ENCODE measurements at regions not wholly inside any gene's neighbourhood (a gene's known extent, or its start where the extent isn't known, plus 50 kb on each side); places are given as distances from the start of the nearest gene placed in this dataset.

DNA sequence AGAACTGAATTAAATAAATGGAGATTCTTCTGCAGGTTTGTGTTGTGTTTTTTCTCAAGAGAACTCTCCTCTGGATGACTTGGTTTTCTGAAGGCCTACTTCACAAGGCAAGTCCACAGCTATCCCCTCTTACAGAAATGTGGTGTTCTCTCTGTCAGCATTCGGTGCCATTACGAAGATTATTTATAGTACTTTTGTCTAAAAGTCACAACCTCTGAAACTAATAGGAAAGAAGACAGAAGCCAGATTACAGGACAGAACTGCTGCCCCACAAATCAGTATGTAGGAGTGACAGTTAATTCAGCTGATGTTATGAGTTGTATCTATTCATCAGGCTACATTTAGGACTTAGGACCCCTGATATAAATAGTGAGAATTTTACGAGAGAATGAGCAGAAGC lies 413.5 kb downstream of the TMX3 start:
- TF ChIP-seq, protein P1, sequence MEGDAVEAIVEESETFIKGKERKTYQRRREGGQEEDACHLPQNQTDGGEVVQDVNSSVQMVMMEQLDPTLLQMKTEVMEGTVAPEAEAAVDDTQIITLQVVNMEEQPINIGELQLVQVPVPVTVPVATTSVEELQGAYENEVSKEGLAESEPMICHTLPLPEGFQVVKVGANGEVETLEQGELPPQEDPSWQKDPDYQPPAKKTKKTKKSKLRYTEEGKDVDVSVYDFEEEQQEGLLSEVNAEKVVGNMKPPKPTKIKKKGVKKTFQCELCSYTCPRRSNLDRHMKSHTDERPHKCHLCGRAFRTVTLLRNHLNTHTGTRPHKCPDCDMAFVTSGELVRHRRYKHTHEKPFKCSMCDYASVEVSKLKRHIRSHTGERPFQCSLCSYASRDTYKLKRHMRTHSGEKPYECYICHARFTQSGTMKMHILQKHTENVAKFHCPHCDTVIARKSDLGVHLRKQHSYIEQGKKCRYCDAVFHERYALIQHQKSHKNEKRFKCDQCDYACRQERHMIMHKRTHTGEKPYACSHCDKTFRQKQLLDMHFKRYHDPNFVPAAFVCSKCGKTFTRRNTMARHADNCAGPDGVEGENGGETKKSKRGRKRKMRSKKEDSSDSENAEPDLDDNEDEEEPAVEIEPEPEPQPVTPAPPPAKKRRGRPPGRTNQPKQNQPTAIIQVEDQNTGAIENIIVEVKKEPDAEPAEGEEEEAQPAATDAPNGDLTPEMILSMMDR (IDR thresholded peaks at IDR 0.05; ENCODE audit: insufficient read depth, low read length, severe bottlenecking): no peak
- H3K36me3 ChIP-seq (ENCODE audit: control insufficient read depth, insufficient read depth, low read length): no peaks in the 10 kb centered on the region
- no peak overlapping the region for H3K4me3 ChIP-seq (ENCODE audit: low read depth, low read length)
- no peak for DNase-seq (ENCODE audit: low read depth)
- FAIRE-seq: no peak
- no peaks in the 10 kb centered on the region for H3K27me3 ChIP-seq (ENCODE audit: control insufficient read depth, insufficient read depth, low read length)

DNA sequence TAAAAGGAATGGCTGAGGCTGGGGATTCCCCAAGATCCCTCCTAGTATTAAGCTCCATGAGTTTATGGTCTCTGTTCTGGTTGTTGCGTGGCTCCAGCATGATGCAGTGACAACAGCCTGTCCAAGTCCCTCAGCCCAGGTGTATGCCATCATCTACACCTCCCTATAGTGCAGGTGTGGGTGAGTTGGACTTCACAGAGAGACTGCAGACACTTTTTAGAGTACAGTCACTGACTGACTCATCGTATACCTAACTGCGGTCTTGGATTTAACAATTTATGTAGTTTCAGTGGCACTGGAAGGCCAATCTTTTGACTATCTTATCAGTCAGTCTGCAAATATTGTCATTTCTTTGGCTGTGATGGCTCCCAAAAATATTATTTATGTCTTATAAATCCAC lies 415.0 kb downstream of the TMX3 start:
- H3K4me3 ChIP-seq (ENCODE audit: low read depth, low read length): no peak overlapping the region
- no peaks in the 10 kb centered on the region for H3K27me3 ChIP-seq (ENCODE audit: control insufficient read depth, insufficient read depth, low read length)
- TF ChIP-seq, protein P1 (IDR thresholded peaks at IDR 0.05; ENCODE audit: insufficient read depth, low read length, severe bottlenecking): no peak
- DNase-seq (ENCODE audit: low read depth): peak; percentile 62
- no peaks in the 10 kb centered on the region for H3K36me3 ChIP-seq (ENCODE audit: control insufficient read depth, insufficient read depth, low read length)
- no peak for FAIRE-seq

DNA sequence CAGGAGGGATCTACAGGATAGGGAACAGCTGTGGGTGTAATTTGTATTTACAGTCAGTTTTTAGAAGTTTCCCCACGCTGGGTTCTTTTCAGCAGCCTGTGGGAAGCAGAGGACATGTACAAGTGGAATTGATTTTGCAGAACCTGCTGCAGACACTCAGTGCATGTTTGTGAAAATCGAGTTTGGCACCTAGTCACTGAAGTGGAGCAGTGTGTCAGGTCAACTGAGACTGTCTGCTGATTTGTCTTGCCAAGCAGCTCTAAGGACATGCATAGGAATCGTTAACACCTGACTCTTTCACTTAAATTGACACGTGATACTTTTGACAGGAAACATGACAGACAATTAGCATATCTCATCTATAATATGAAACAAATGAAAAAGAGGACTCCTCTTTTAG lies 416.6 kb downstream of the TMX3 start:
- Histone ChIP-seq H3K36me3 (ENCODE audit: control insufficient read depth, insufficient read depth, low read length) (no peaks in the 10 kb centered on the region), H3K4me3 (ENCODE audit: low read depth, low read length) (no peak overlapping the region), H3K27me3 (ENCODE audit: control insufficient read depth, insufficient read depth, low read length) (no peaks in the 10 kb centered on the region)
- TF ChIP-seq, protein P1 (IDR thresholded peaks at IDR 0.05; ENCODE audit: insufficient read depth, low read length, severe bottlenecking): no peak
- FAIRE-seq (no peak), DNase-seq (ENCODE audit: low read depth) (no peak)

DNA sequence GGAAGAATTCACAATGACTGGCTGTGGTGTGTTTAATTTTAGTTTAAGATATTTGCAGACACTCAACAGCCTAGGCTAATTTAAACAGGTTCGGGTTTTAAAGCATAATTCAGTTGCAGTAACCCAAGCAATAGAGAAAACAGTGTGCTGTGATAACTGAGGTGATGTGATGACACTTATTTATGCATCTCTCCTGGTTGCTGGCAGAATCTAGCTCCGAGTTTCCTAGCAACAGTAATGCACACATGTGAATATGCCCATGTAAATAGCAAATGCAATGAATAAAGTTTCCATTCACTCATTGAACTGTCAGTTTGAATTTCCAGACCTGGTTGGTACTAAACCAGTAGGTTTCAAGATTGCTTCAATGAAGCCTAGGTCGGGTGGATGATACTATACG lies 426.5 kb downstream of the TMX3 start:
- TF ChIP-seq, protein P1 (IDR thresholded peaks at IDR 0.05; ENCODE audit: insufficient read depth, low read length, severe bottlenecking): no peak
- FAIRE-seq (no peak), DNase-seq (ENCODE audit: low read depth) (no peak)
- H3K36me3 ChIP-seq (ENCODE audit: control insufficient read depth, insufficient read depth, low read length): no peaks in the 10 kb centered on the region
- no peaks in the 10 kb centered on the region for H3K27me3 ChIP-seq (ENCODE audit: control insufficient read depth, insufficient read depth, low read length)
- no peak overlapping the region for H3K4me3 ChIP-seq (ENCODE audit: low read depth, low read length)

DNA sequence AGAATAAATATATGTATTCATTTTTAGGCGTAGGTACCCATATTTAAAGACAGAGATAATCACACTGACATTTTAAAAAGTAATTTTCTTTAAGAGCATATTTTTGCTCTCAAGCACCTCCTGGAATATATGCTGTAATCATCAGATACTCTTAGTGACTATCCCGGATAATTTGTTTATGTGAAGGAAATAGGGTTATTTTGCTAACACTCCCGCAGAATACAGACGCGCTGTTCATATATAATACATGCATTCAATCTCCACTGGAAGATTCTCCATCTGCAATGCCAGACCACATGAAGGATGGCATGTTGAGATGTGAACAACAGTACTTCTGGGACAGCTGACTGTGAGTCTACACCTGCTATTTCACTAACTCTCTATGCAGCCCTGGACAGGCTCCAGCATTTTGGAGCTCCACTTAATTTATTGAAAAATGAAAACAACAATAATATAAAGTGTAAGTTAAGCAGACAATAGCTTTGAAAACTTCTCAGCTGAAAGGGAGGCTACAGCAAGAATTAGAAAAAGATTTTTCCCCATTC lies 430.6 kb downstream of the TMX3 start:
- FAIRE-seq: no peak
- TF ChIP-seq, protein P1 (IDR thresholded peaks at IDR 0.05; ENCODE audit: insufficient read depth, low read length, severe bottlenecking): no peak

DNA sequence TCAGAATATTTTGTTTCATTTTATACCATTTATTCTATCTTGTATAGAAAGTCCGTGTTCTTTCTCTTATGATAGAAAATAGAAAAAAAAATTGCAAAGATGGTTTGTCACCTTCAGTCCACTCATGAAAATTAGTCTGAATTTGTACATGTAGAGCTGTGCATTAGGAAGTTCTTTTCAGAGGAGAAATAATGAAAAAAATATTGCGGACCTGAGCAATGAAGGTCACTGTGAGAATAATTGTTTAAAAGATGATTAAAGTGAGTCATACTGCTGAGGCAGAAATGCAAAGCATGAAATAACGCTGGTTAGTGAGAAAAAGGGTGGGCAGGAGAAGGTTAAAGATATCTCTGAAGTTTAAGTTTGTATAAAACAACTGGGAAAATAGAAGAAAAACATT lies 431.1 kb downstream of the TMX3 start:
- TF ChIP-seq, protein P1 (IDR thresholded peaks at IDR 0.05; ENCODE audit: insufficient read depth, low read length, severe bottlenecking): no peak
- FAIRE-seq (no peak), DNase-seq (ENCODE audit: low read depth) (no peak)
- Histone ChIP-seq H3K27me3 (ENCODE audit: control insufficient read depth, insufficient read depth, low read length) (peaks cover under 1% of the 10 kb centered on the region), H3K36me3 (ENCODE audit: control insufficient read depth, insufficient read depth, low read length) (no peaks in the 10 kb centered on the region), H3K4me3 (ENCODE audit: low read depth, low read length) (no peak overlapping the region)

More for the DNA sequence above, 430.6 kb downstream of the TMX3 start:
- Histone ChIP-seq H3K36me3 (ENCODE audit: control insufficient read depth, insufficient read depth, low read length) (no peaks in the 10 kb centered on the region), H3K27me3 (ENCODE audit: control insufficient read depth, insufficient read depth, low read length) (no peaks in the 10 kb centered on the region), H3K4me3 (ENCODE audit: low read depth, low read length) (no peak overlapping the region)
- DNase-seq (ENCODE audit: low read depth): no peak
